GM18909 (cell line): ENCODE measurements at regions not wholly inside any gene's neighbourhood (a gene's known extent, or its start where the extent isn't known, plus 50 kb on each side); places are given as distances from the start of the nearest gene placed in this dataset.
"Not testable (repeated sequence)": the region's sequence is repeated elsewhere in the genome, so short reads cannot be mapped to it uniquely, and the experiment has no call there.

Experiments
- ATAC-seq: cut with Tn5 transposase; IDR thresholded peaks from one replicate; pipeline ENCODE4 v1.9.1; 2021; ENCODE audit warnings: mild to moderate bottlenecking; ENCODE audit not compliant: unreplicated experiment, poor library complexity

- ATAC-seq: not testable (repeated sequence)
These were observed 314.7 kb downstream of the FGF10 start for GRCh38 chr5:44074547-44074946.

- ATAC-seq: no peak
These were observed 337.6 kb downstream of the FGF10 start for GRCh38 chr5:44051591-44051990.

GRCh38 chr5:44048276-44048984, 340.8 kb downstream of the FGF10 start:
- peak; percentile 74 for ATAC-seq

DNA sequence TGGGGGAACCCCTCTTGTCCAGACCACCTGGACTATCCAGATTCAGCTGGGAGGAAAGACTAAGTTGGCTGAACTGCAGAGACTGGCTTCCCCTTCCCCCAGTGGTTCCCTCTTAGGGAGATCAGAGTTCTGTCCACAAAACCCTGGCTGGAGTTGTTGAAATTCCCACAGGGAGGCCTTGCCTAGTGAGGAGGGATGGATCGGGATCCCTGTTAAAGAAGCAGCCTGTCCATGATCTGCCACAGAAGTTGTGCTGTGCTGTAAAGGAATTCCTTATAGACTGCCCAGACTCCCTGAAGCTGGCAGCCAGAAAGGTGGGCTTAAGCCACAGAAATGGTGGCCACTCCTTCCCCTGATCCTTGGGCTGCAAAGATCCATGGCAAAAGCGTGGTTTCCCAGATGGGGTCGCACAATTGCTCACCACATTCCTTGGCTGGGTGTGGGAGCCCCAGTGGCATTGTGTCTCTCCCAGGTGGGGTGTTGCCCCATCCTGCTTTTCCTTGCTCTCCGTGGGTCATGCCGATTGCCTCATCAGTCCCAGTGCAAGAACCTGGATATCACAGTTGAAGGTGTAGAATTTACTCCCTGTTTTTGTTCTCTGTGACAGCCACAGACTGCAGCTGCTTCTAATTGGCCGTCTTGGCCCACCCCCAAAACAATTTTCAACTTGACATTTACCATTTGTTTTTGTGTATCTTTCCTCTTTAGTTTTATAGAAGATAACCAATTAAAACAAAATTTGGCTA, 342.4 kb downstream of the FGF10 start:
- ATAC-seq: no peak

DNA sequence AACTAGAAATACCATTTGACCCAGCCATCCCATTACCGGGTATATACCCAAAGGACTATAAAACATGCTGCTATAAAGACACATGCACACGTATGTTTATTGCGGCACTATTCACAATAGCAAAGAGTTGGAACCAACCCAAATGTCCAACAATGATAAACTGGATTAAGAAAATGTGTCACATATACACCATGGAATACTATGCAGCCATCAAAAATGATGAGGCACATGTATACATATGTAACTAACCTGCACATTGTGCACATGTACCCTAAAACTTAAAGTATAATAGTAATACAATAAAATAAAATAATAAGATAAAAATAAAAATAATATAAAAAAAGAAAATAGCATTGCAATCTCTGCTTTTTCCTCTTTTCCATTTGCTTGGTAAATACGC, 344.7 kb downstream of the FGF10 start:
- not testable (repeated sequence) for ATAC-seq

- ATAC-seq: no peak
These were observed 361.0 kb downstream of the FGF10 start for GRCh38 chr5:44028226-44028625.

DNA sequence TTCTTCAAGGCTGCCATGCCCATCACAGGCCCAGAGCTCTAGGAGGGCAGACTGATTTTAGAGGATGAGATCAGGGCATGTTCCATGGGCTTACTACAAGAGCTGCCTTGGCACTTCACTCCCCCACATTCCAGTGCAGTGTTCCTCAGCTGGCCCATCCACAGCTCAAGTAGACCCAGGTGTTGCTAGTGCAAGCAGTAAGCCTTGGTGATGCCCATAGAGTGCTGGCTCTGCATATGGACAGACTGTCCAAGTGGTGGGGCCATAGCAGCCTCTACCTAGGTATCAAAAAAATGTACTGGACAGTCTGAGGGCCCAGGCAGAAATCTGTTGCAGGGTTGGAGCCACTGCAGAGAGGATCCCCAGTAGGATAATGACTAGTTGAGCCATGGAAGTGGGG, 366.6 kb downstream of the FGF10 start:
- ATAC-seq: no peak

GRCh38 chr5:44011518-44011917, 377.7 kb downstream of the FGF10 start:
- ATAC-seq: no peak

- ATAC-seq: no peak
These were observed 386.8 kb downstream of the FGF10 start for GRCh38 chr5:44002381-44002901.

GRCh38 chr5:44001675-44002380, 387.4 kb downstream of the FGF10 start:
- no peak for ATAC-seq

DNA sequence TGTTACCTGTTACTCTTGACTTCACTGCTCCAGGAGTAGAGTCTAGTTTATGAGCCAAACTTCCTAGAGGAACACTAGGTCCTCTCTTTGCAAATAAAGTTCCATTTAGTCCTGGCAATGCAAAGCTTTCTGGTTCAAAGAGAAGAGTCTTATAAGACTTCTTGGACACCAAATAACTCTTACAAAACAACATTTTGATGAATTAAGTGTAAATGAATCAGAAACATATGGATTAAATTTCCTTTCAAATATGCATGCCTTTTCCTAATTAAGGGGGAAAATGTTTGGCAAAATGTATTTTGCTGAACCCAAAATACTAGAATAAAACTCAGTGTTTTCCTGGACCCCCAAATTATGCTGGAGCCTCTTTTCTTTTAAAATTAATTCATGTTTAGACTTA, 388.0 kb downstream of the FGF10 start:
- ATAC-seq: no peak

- no peak for ATAC-seq
These were observed 391.5 kb downstream of the FGF10 start for GRCh38 chr5:43997647-43998272.

- ATAC-seq: no peak
These were observed 393.0 kb downstream of the FGF10 start for GRCh38 chr5:43996221-43996620.

DNA sequence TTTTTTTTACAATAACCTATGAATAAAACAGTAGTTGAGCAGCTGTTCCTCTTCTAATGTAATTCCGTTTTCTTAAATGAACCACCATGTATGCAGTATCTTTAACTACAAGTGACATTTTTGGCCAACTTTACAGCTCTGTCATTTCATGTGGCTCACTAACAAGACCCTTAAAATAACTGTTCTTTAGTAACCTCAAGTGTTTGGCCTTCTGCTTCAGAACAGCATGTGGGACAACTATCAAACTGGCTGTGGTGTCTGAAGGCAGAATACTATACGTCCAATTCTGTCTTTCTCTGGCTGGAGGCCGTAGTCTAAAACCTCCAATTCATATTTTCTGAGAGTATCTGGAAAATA, 391.4 kb downstream of the NNT start:
- no peak for ATAC-seq

DNA sequence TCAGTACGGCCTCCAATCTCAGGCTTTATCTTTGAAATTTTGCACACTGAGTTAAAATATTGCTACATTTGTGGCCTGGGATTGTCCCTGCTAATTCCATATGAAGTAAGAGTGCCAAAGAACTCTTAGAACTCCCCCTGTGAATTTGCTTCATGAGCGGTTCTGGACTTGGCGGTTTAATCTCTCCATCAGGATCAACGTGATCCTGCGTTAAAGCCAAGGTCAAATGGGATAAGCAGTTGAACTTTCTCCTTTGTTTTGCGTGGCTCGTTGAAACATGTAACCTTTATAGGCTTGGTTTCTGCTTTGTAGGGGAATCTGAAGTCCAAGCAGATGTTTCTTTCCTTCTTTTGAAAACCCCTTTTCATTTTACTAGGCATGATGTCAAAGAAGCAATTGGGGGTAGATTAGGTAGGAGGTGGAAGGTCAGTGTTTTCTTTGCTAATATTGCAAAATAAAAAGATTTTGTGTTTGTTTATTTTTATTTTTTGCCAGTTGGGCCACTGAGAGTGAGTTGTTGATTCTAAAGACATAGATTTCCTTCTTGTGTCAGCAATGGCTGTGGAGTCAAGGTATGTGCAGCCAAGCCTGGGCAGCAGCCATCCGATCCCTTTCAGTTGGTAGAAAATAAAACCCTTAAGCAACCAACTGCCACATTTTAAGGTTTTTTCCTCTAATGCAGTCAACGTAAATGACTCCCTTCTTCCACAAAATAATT, 390.8 kb downstream of the NNT start:
- no peak for ATAC-seq

- ATAC-seq: no peak
These were observed 382.4 kb downstream of the NNT start for GRCh38 chr5:43985411-43985810.

GRCh38 chr5:43981556-43981955, 378.6 kb downstream of the NNT start:
- ATAC-seq: no peak

DNA sequence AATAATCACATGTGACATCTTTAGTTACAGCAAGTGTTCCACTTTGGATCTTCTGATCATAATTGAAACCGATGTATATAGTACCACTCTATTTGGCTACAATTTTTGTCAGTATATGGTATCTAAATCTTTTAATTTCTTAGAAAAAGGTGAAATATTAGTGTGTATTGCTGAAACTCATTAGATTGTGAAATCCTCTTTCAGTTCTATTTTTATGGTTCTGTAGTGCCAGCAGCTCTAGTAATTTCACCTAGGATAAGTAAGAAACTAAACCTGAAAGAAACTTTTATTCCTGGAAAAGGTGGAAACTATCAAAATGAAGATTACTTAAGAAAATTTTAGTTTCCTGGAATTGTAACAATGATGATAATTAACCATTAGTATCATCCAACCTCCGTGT, 370.9 kb downstream of the NNT start:
- no peak for ATAC-seq

DNA sequence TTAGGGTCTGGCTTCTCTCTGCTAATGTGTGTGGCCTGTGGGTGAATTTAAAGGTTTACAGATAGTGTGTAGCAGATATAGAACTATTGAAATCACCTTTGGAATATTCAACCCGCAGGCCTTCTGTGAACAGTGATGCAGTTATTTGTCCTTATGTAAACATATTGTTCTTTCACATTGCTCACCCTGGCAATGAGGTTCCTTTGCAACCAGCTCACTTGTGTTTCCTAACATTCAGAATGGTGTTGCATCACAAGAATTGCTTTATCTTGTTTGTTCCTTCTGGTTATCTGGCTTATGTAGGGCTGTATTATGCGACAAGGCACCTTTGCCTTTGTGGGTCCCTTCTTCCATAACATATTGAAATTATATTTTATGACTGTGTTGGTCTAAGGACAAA, 370.3 kb downstream of the NNT start:
- no peak for ATAC-seq

DNA sequence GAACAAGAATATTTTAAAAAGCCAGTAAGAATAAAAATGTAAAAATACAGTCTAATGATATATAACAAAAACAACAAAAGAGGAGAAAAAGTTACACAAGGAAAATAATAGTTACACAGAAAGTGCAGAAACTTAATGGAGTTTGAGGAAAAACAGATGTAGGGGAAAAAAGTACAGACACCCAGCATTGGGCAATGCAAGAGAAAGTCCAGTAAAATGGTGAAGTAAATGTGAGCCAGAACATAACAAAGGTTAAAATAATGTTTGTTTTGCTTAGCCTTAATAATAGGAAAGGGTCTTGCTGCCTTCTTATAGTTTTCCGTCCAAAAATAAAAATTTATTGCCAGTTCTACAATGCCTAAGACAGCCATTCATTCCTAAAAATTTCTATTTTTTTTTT, 364.2 kb downstream of the NNT start:
- no peak for ATAC-seq
